HepG2 (cell line): ENCODE measurements at regions not wholly inside any gene's neighbourhood (a gene's known extent, or its start where the extent isn't known, plus 50 kb on each side); places are given as distances from the start of the nearest gene placed in this dataset.

Experiments
- ATAC-seq: fragments of 200-7000 bp; cut with Tn5 transposase; 3 replicates; pipeline ENCODE4 v1.9.1; 2020; ENCODE audit warnings: mild to moderate bottlenecking, moderate library complexity
- BruUV-seq: library from RNA; stranded (reverse); fragments of 400-500 nt; replicated peaks from 2 replicates; lab custom pipeline; 2021; lab: Mats Ljungman, UMichigan
- CTCF ChIA-PET: fragments of 300-600 bp; formaldehyde crosslinking; extraction: SDS; loops from one replicate; lab custom pipeline; 2021; ENCODE audit warnings: low total read pairs, inconsistent platforms, low intra/inter-chr PET ratio; lab: Yijun Ruan, JAX
- POLR2A ChIA-PET: fragments of 350-600 bp; sonication (Branson Sonifier 250); formaldehyde crosslinking; loops from one replicate; lab custom pipeline; 2020; ENCODE audit warnings: antibody characterized with exemption, inconsistent platforms; lab: Yijun Ruan, JAX
- DNase-seq: peaks from one replicate; pipeline ENCODE4 v3.0.0-alpha.2; 2015; ENCODE audit warnings: low spot score
- FAIRE-seq: peaks from 3 replicates; lab custom pipeline; 2011; peaks lifted over from hg19 to GRCh38; lab: Jason Lieb, UNC
- H2AFZ ChIP-seq: one replicate; pipeline ENCODE4 v1.6.1; 2011; ENCODE audit warnings: low read length, inconsistent platforms
- H3K27ac ChIP-seq: fragments of 300-600 bp; 3 replicates; pipeline ENCODE4 v1.8.0; 2011; ENCODE audit warnings: mixed run types, mild to moderate bottlenecking, mixed read lengths, low read length, inconsistent platforms; ENCODE audit not compliant: insufficient read depth; ENCODE audit errors: extremely low read length
- H3K27me3 ChIP-seq, 2 experiments: fragments of 200-600 bp in 1 of 2; 2 replicates in 1 of 2; 3 replicates in 1 of 2; pipeline versions ENCODE4 v1.6.0 to v1.8.0; 2011; ENCODE audit warnings: low read length in 2 of 2, mild to moderate bottlenecking in 2 of 2, moderate library complexity in 2 of 2, inconsistent platforms in 1 of 2; ENCODE audit not compliant: insufficient read depth in 2 of 2, control insufficient read depth in 1 of 2
- H3K36me3 ChIP-seq, 2 experiments: fragments of 200-600 bp in 1 of 2; replicated peaks in 1 of 2; 2 replicates in 1 of 2; 3 replicates in 1 of 2; pipeline versions ENCODE4 v1.5.1 to v1.8.0; 2011; ENCODE audit warnings: low read length in 2 of 2, inconsistent platforms in 1 of 2; ENCODE audit not compliant: insufficient read depth in 2 of 2, control insufficient read depth in 1 of 2
- H3K4me1 ChIP-seq: 2 replicates; pipeline ENCODE4 v1.5.1; 2012; ENCODE audit warnings: low read length, inconsistent platforms; ENCODE audit not compliant: insufficient read depth
- H3K4me2 ChIP-seq: 2 replicates; pipeline ENCODE4 v1.6.0; 2011; ENCODE audit warnings: low read depth, low read length, inconsistent platforms
- H3K4me3 ChIP-seq, 3 experiments: fragments of 200-600 bp in 1 of 3; sonication (generic), shearing (Covaris generic) in 1 of 3; replicated peaks in 1 of 3; 2 replicates each; pipeline ENCODE4 v1.5.1; 2011 to 2016; ENCODE audit warnings: low read length in 3 of 3, inconsistent platforms in 2 of 3, low read depth in 2 of 3, mild to moderate bottlenecking in 2 of 3, control low read depth in 1 of 3, mixed read lengths in 1 of 3; ENCODE audit not compliant: insufficient read depth in 1 of 3
- H3K79me2 ChIP-seq: one replicate; pipeline ENCODE4 v1.6.1; 2011; ENCODE audit warnings: low read length, inconsistent platforms; ENCODE audit not compliant: insufficient read depth
- H3K9ac ChIP-seq: 2 replicates; pipeline ENCODE4 v1.6.0; 2011; ENCODE audit warnings: mild to moderate bottlenecking, low read depth, low read length, inconsistent platforms; ENCODE audit not compliant: insufficient read depth
- H3K9me3 ChIP-seq: 2 replicates; pipeline ENCODE4 v1.5.1; 2012; ENCODE audit warnings: mild to moderate bottlenecking, low read length
- H4K20me1 ChIP-seq: 2 replicates; pipeline ENCODE4 v1.6.0; 2011; ENCODE audit warnings: inconsistent platforms, mild to moderate bottlenecking, low read length, moderate library complexity; ENCODE audit not compliant: insufficient read depth
- AHR ChIP-seq: IDR thresholded peaks from 2 replicates; pipeline ENCODE4 v1.6.1; 2018; ENCODE audit warnings: missing genetic modification reagents, missing compliant biosample characterization
- CHD4 ChIP-seq: fragments of 200-600 bp; sonication (generic); IDR thresholded peaks from 2 replicates; pipeline ENCODE4 v1.7.0; 2017; ENCODE audit warnings: mild to moderate bottlenecking, low read length, borderline replicate concordance
- DR1 ChIP-seq: sonication (generic); formaldehyde crosslinking; IDR thresholded peaks from 2 replicates; pipeline ENCODE4 v1.8.0; 2021; ENCODE audit warnings: mild to moderate bottlenecking, missing genetic modification reagents, inconsistent platforms
- KIAA2018 ChIP-seq: sonication (generic); formaldehyde crosslinking; IDR thresholded peaks from 2 replicates; pipeline ENCODE4 v1.5.0; 2020; ENCODE audit warnings: mild to moderate bottlenecking, missing genetic modification reagents, borderline replicate concordance
- MIER3 ChIP-seq: IDR thresholded peaks from 2 replicates; pipeline ENCODE4 v1.6.1; 2016; ENCODE audit warnings: missing compliant biosample characterization, borderline replicate concordance
- MXI1 ChIP-seq: IDR thresholded peaks from 3 replicates; pipeline ENCODE4 v1.6.1; 2012; ENCODE audit warnings: low read depth, low read length, inconsistent platforms, borderline replicate concordance
- TAF15 ChIP-seq: fragments of 200-400 bp; formaldehyde crosslinking; IDR thresholded peaks from one replicate; pipeline ENCODE4 v1.6.1; 2018; ENCODE audit warnings: mild to moderate bottlenecking, low read depth, low read length; ENCODE audit not compliant: poor library complexity, severe bottlenecking
- THAP11 ChIP-seq: IDR thresholded peaks from 2 replicates; pipeline ENCODE4 v1.6.1; 2016; ENCODE audit warnings: missing biosample characterization, missing genetic modification reagents
- ZSCAN9 ChIP-seq: IDR thresholded peaks from 2 replicates; pipeline ENCODE4 v1.6.1; 2016; ENCODE audit warnings: borderline replicate concordance
- WGBS: methylation state at CpG from one replicate; pipeline ENCODE4 v1.1.6; 2017; ENCODE audit warnings: low lambda C conversion rate; 5-methylcytosine and 5-hydroxymethylcytosine counted together
- in situ Hi-C: cut with HindIII; loops from 2 replicates; pipeline ENCODE4 v1.10.0; 2017; ENCODE audit warnings: low pct_unique_long_range_greater_than_20kb; ENCODE audit not compliant: extremely low pct_ligation_motif_present
- intact Hi-C: fragments of 100-400 bp; cut with micrococcal nuclease; formaldehyde crosslinking; loops from one replicate; pipeline ENCODE4 v1.10.0; 2022; ENCODE audit not compliant: unreplicated experiment

GRCh38 chr21:25462517-25462971 is 144.7 kb downstream of the MRPL39 start:
- H4K20me1 ChIP-seq, result no peaks in the 10 kb centered on the region

More at GRCh38 chr21:25462517-25462971, 144.7 kb downstream of the MRPL39 start:
- intact Hi-C loops, result no loop called here
- Histone ChIP-seq H3K4me3 (no peak overlapping the region), H3K36me3 (no peaks in the 10 kb centered on the region), H3K4me1 (no peaks in the 10 kb centered on the region), H3K27ac (no peak overlapping the region), H3K9me3 (peaks cover 91% of the 10 kb centered on the region), H3K27me3 (no peaks in the 10 kb centered on the region), H3K4me2 (no peak overlapping the region), H2AFZ (no peak overlapping the region), H3K79me2 (no peaks in the 10 kb centered on the region), H3K9ac (no peak overlapping the region)
- ChIA-PET POLR2A (no interaction called here), CTCF (no interaction called here)
- FAIRE-seq (no peak), DNase-seq (no peak), ATAC-seq (no peak)
- in situ Hi-C loops, result no loop called here
- TF ChIP-seq MIER3 (CRISPR knock-in tag) (no peak), CHD4 (no peak), MXI1 (no peak), ZSCAN9 (CRISPR knock-in tag) (no peak), THAP11 (CRISPR knock-in tag) (no peak), AHR (CRISPR knock-in tag) (no peak), DR1 (CRISPR knock-in tag) (no peak), TAF15 (no peak), KIAA2018 (CRISPR knock-in tag) (no peak)
- under 1% methylated on average over 5 of the region's 5 CpGs for WGBS
- BruUV-seq, result no TSS peak
